Upper lobe of left lung (tissue), 4 donors: ENCODE measurements at regions not wholly inside any gene's neighbourhood (a gene's known extent, or its start where the extent isn't known, plus 50 kb on each side); places are given as distances from the start of the nearest gene placed in this dataset.

Experiments
- POLR2A ChIP-seq, 4 donors: fragments of 450-650 bp; IDR thresholded peaks; one replicate each; pipeline ENCODE4 v1.5.1; 2016 to 2017; ENCODE audit warnings: antibody characterized with exemption in 4 of 4, mild to moderate bottlenecking in 2 of 4
- POLR2AphosphoS5 ChIP-seq, 2 donors: sonication (generic); formaldehyde crosslinking; IDR thresholded peaks; one replicate each; pipeline ENCODE4 v1.5.1; 2017; ENCODE audit warnings: antibody characterized with exemption in 2 of 2
- TF ChIP-seq, protein P1 (sequence below), 6 experiments: fragments of 450-650 bp in 4 of 6; fragments of 200-600 bp in 2 of 6; sonication (generic) in 2 of 6; IDR thresholded peaks; one replicate each; pipeline ENCODE4 v1.5.1; 2016 to 2019; ENCODE audit warnings: antibody characterized with exemption in 6 of 6

DNA sequence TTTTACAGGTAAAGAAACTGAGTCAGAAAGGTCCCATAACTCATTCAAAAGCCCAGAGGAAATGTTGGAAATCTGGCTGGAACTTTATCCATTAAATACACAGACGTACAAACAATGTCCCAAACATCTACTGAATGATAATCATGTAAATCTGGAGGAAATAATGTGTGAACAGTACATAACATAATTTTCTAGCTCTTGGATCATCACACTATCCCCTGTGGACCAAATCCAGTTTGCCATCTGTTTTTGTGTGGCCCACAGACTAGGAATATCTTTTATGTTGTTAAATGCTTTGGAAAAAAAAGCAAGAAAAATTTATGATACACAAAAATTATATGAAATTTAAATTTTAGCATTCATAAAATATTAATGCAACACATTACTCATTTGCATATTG is 389.9 kb upstream of the SOX9 start:
- TF ChIP-seq, protein P1, sequence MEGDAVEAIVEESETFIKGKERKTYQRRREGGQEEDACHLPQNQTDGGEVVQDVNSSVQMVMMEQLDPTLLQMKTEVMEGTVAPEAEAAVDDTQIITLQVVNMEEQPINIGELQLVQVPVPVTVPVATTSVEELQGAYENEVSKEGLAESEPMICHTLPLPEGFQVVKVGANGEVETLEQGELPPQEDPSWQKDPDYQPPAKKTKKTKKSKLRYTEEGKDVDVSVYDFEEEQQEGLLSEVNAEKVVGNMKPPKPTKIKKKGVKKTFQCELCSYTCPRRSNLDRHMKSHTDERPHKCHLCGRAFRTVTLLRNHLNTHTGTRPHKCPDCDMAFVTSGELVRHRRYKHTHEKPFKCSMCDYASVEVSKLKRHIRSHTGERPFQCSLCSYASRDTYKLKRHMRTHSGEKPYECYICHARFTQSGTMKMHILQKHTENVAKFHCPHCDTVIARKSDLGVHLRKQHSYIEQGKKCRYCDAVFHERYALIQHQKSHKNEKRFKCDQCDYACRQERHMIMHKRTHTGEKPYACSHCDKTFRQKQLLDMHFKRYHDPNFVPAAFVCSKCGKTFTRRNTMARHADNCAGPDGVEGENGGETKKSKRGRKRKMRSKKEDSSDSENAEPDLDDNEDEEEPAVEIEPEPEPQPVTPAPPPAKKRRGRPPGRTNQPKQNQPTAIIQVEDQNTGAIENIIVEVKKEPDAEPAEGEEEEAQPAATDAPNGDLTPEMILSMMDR (IDR thresholded peaks at IDR 0.05): no peak
- TF ChIP-seq POLR2AphosphoS5 (IDR thresholded peaks at IDR 0.05) (no peak), POLR2A (IDR thresholded peaks at IDR 0.05) (no peak)
